BLaER1 treated with 17β-estradiol and CSF1 and Interleukin-3, amounts not matched to agents 10 nM and 100 nM (cell line): ENCODE measurements at regions not wholly inside any gene's neighbourhood (a gene's known extent, or its start where the extent isn't known, plus 50 kb on each side); places are given as distances from the start of the nearest gene placed in this dataset.
"Not testable (repeated sequence)": the region's sequence is repeated elsewhere in the genome, so short reads cannot be mapped to it uniquely, and the experiment has no call there.

Experiments used
- H3K27ac ChIP-seq, 11 experiments: shearing (Covaris generic); formaldehyde crosslinking; 2 replicates each; pipeline ENCODE4 v1.8.1; 2022
- H3K27me3 ChIP-seq, 11 experiments: shearing (Covaris generic); formaldehyde crosslinking; 2 replicates each; pipeline ENCODE4 v1.8.1; 2022
- H3K36me3 ChIP-seq, 11 experiments: shearing (Covaris generic); formaldehyde crosslinking; 2 replicates each; pipeline ENCODE4 v1.8.1; 2022
- H3K4me1 ChIP-seq, 10 experiments: shearing (Covaris generic); formaldehyde crosslinking; 2 replicates each; pipeline ENCODE4 v1.8.1; 2022
- H3K4me2 ChIP-seq, 11 experiments: shearing (Covaris generic); formaldehyde crosslinking; 2 replicates each; pipeline ENCODE4 v1.8.1; 2022
- H3K4me3 ChIP-seq, 10 experiments: shearing (Covaris generic); formaldehyde crosslinking; 2 replicates each; pipeline ENCODE4 v1.8.1; 2022
- H3K9ac ChIP-seq, 11 experiments: shearing (Covaris generic); formaldehyde crosslinking; 2 replicates each; pipeline ENCODE4 v1.8.1; 2022
- H3K9me3 ChIP-seq, 11 experiments: shearing (Covaris generic); formaldehyde crosslinking; replicated peaks in 1 of 11; 2 replicates each; pipeline ENCODE4 v1.8.1; 2022
- H4K20me1 ChIP-seq, 11 experiments: shearing (Covaris generic); formaldehyde crosslinking; 2 replicates each; pipeline ENCODE4 v1.8.1; 2022
- Cebpa-rat ChIP-seq, 11 experiments: shearing (Covaris generic); IDR thresholded peaks; 2 replicates each; pipeline ENCODE4 v1.8.1; 2022

DNA sequence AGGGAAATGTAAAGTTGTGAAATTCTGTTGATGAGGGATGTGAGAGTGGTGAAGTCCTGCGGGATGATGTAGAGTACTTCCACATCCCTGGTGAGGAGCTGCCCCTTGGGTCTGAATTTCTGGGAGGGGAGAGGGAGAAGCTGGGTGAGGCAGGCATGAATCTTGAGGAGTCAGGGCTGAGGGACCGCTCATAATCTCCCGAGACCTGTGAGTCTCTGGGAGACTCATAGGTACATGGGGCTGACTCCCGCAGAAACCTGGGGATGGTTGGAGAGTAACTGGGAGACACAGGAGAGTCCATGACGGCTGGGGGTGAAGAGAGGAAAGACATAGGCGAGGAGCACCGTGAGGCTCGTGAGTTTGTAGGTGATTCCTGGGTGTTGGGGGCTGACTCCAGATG, 126.2 kb upstream of the ANKRD30BL start:
- H3K4me2 ChIP-seq, H3K36me3 ChIP-seq, H3K4me3 ChIP-seq, H3K9me3 ChIP-seq, H3K27me3 ChIP-seq, H3K4me1 ChIP-seq, H3K9ac ChIP-seq, H4K20me1 ChIP-seq, H3K27ac ChIP-seq: not testable (repeated sequence)
- 0 out of 22 replicates have a peak, but pooled peaks of 1 of the 11 experiments have one; percentile 13 for TF ChIP-seq Cebpa-rat (IDR thresholded peaks at IDR 0.05)

DNA sequence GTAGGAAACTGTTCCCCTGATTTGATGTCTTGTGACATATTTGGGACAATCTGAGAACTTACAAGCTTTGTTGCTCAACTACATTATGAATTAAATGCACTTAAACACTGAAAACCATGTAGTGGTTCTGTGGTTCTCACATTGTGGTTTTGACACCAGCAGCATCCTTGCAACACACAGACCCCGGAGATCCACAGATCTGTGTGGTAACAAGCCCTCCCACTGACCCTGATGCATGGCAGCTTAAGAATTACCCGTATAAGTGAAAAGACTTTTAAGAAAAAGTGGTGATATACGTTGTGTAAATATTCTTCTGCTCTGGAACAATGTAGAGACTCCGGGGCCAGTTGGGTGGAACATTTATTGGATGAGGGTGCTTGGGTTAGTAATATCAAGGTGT, 127.4 kb upstream of the ANKRD30BL start:
- H3K4me1 ChIP-seq, H3K36me3 ChIP-seq, H3K9ac ChIP-seq, H3K4me3 ChIP-seq, H3K9me3 ChIP-seq, H3K4me2 ChIP-seq, H3K27me3 ChIP-seq, H4K20me1 ChIP-seq: not testable (repeated sequence)
- H3K27ac ChIP-seq, result peak overlapping the region in 1 of 11 experiments; percentile 11; a peak in 1 of 22 replicates

DNA sequence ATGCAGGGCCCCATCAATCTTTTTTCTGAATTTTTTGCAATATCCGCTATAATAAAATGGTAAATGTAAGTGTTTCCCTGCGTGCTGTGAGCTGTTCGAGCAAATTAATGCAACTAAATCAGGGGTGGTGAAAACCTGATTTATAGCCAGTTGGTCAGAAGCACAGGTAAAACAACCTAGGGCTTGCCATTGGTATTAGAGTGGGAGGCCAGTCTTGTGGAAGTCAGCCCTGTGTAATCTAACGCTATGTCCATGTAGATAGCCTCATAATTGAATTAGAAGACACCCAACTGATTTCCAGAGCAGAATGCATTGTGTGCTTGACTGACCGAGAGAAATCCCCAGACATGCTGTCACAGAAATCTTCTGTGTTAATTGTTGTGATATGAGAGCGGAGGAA, 126.8 kb upstream of the GPR39 start:
- not testable (repeated sequence) for H3K4me2 ChIP-seq, H3K27me3 ChIP-seq, H3K4me1 ChIP-seq, H3K4me3 ChIP-seq, H3K9me3 ChIP-seq, H3K36me3 ChIP-seq, H4K20me1 ChIP-seq, H3K9ac ChIP-seq
- peak overlapping the region in 1 of 11 experiments; percentile 11; a peak in 1 of 22 replicates for H3K27ac ChIP-seq

DNA sequence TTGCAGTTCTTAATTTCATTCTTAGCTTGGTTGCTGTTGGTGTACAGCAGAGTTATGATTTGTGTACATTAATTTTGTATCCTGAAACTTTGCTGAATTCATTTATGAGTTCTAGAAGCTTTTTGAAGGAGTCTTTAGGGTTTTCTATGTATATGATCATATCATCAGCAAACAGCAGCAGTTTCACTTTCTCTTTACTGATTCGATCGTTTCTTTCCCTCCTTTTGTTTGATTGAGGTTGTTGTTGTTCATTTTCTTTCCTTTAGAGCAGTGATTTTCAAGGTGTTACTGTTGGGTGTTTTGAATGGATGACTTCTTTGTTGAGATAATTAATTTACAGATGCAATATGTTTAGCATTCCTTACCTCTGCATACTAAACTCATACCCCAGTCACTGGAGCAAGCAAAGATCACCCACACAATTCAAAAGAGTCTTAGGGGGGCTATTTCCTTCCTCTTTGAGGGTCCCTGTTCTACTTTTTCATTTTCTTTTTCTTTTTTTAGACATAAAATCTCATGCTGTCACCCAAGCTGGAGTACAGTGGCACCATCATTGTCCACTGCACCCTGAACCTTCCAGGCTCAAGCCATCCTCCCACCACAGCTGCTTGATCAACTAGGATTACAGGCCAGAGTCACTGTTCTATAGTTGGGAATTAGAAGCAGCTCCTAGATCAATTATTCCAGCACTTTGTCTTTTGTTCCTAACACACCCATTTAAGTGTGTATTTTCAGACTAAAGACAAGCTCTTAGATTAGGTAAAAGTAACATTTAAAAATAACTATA, 115.8 kb upstream of the GPR39 start:
- H3K4me3 ChIP-seq, result peak overlapping the region in 9 of 10 experiments; percentile 6 to 53 (median 39); a peak in 11 of 20 replicates
- H3K4me1 ChIP-seq, H3K36me3 ChIP-seq, H3K27me3 ChIP-seq, H3K9me3 ChIP-seq, H4K20me1 ChIP-seq: not testable (repeated sequence)
- H3K9ac ChIP-seq, result peak overlapping the region in 9 of 11 experiments; percentile 23 to 64 (median 49); a peak in 8 of 22 replicates
- H3K4me2 ChIP-seq, result peak overlapping the region; percentile 60 to 82 (median 73); a peak in 21 of 22 replicates
- peak overlapping the region in 9 of 11 experiments; percentile 21 to 61 (median 34); a peak in 11 of 22 replicates for H3K27ac ChIP-seq

DNA sequence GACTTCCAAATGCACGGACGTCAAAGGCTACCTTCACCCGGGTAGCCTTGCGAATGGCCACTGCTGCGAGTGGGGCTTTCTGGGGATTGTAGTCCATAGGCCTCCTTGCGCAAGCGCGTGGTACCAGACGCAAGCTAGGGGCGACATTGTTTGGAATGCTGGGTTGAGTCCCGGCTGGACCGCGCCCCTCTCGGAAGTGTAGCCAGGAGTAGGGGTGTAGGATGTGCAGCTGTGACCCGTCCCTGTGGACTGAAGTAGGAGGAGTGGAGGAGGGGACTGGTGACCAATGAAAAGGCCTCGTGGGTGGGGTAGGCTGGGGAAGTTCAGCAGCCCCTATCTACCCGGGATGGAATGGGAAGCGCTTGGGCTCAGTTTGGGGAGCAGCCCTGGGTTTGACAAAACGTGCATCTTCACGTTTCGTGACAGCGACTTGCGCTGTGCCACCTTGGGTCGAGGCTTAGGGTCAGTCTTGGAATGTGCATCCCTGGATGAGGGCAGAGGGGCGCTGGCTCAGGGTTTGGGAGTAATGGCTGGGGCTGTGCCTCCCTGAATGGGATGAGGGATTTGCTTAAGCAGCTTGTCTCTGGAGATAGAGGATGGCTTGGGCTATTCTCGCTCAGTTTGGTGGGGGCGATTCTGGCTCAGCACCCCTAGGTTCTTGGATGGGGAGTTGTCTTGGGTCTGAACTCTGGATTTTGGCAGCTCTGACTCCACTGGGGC, 111.8 kb upstream of the GPR39 start:
- H4K20me1 ChIP-seq, H3K4me3 ChIP-seq: not testable (repeated sequence)

DNA sequence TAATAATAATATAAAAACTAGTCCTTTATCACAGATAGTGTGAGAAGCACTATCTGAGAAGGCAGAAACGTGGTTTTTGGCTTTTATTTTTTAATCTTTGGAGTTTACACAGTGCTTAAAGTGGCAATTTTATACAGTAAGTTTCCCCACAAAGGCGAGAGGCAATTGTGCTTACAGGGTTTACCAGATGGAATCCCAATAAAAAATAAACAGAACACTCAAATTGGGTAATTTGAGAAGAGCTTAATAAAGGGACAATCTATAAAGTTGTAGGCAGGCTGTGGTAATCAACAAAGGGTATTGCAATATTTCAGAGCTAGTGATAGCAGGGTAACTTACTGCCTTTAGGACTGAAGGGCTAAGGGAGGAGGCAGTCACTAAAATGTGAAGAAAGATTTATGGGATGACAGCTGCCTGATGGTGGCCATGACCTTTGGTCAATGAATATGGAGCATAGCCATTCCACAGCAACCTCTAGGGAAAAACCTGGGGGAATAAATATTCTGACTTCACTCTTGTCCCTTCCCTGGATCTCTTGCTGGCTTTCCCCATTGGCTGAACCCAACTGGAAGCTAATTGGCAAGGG, 108.9 kb upstream of the GPR39 start:
- not testable (repeated sequence) for H3K9ac ChIP-seq, H3K4me2 ChIP-seq, H3K27ac ChIP-seq, H3K36me3 ChIP-seq, H3K27me3 ChIP-seq, H3K9me3 ChIP-seq, H3K4me3 ChIP-seq, H3K4me1 ChIP-seq, H4K20me1 ChIP-seq

More for the DNA sequence above, 111.8 kb upstream of the GPR39 start:
- H3K27ac ChIP-seq, H3K27me3 ChIP-seq, H3K4me1 ChIP-seq, H3K9ac ChIP-seq, H3K9me3 ChIP-seq, H3K4me2 ChIP-seq, H3K36me3 ChIP-seq: not testable (repeated sequence)

DNA sequence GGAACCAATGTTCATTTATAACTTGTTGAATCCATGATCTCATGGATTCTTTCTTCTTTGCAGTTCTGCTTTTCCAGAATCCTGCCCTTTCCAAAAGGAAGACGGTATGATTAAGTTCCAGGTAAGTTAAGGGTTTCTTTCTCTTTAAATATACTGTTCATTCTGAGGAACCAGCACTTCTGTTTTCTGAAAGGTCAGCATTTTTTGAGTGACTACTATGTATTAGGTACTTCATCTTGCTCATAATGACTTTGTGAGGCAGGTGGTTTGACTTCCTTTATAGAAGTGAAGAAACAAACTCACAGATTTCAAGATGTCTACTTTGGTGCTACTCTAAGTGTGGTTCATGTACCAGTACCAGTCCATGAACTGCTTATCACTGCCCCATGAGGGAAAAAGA, 107.4 kb upstream of the GPR39 start:
- not testable (repeated sequence) for H3K4me2 ChIP-seq, H3K4me3 ChIP-seq, H3K9ac ChIP-seq, H3K9me3 ChIP-seq, H3K36me3 ChIP-seq, H3K4me1 ChIP-seq, H3K27me3 ChIP-seq, H3K27ac ChIP-seq, H4K20me1 ChIP-seq

DNA sequence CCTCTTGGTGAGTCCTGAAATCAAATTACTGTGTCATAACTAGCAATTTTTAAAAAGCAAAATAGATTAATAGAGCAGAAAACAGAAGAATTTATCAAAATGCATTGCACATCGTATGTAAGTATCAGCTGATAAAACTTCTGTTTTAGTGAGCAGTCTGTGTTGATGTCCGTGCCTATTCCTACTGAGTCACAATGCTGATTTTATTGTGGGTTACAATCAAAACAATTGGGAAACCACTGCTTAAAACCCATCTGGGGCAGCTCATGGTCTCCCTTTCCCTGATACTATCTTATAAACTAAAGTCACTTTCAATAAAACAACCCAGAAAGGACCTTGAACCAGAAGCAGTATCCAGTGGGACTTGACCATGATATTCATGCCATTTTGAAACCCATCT, 101.1 kb upstream of the GPR39 start:
- H3K36me3 ChIP-seq, H3K27ac ChIP-seq, H3K27me3 ChIP-seq, H3K4me1 ChIP-seq, H3K4me2 ChIP-seq, H3K4me3 ChIP-seq, H3K9ac ChIP-seq, H4K20me1 ChIP-seq, H3K9me3 ChIP-seq: not testable (repeated sequence)

DNA sequence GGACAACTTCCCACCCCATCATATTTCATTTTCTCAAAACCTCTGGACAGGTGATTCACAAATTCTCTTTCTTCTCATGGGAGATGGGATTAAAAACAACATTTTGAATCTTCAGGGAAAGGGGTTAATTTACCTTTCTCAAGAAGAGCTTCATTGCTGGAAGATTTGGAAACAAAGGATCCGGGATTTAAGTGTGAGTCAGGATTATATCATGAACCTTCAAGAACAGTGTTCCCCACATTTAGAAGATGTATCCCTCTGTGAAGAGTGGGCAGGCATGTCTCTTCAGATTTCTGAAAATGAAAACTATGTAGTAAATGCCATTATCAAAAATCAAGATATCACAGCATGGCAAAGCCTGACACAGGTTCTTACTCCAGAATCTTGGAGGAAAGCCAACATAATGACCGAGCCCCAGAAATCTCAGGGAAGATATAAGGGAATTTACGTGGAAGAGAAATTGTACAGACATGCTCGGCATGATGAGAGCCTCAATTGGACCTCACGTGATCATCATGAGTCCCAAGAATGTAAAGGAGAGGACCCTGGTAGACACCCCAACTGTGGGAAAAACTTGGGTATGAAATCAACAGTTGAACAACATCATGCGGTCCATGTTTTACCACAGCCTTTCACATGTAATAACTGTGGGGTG, 99.5 kb upstream of the GPR39 start:
- H3K27me3 ChIP-seq, H3K9me3 ChIP-seq, H3K4me3 ChIP-seq, H3K36me3 ChIP-seq, H3K4me2 ChIP-seq, H3K9ac ChIP-seq, H3K27ac ChIP-seq, H4K20me1 ChIP-seq, H3K4me1 ChIP-seq: not testable (repeated sequence)

DNA sequence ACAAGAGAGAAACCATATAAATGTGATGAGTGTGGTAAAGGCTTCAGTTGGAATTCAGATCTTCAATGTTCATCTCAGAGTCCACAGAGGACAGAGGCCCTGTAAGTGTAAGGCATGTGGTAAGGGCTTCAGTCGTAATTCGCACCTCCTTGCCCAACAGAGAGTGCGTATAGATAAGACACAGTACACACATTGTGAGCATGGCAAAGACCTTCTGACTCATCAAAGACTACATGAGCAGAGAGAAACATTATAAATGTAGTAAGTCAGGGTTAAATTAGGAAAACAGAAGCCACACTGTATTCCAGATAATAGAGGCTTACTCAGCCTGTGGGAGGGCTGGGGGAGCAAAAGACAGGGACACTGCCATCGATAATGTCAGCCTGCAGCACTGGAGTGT, 98.1 kb upstream of the GPR39 start:
- not testable (repeated sequence) for H3K4me1 ChIP-seq, H3K4me3 ChIP-seq, H3K27me3 ChIP-seq, H4K20me1 ChIP-seq, H3K4me2 ChIP-seq, H3K27ac ChIP-seq, H3K9ac ChIP-seq, H3K9me3 ChIP-seq, H3K36me3 ChIP-seq

DNA sequence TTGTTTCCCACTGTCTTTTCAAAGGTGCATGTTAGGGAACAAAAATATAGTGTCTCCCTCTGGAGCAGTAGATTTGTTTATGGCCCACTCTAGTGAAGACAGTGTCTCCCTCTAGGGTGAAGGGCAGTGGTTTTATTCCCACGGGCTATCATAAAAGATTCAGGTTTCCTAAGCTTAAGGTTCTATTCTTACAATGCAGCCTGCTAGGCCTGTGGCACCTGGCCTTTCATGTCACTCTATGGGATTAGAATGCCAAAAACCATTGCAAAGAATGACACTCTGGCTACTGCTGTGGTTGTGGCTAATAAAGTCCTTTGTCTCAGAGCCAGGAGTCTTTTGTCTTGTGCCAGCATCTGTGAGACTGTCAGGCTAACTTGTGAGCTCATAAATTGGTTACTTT, 92.6 kb upstream of the GPR39 start:
- not testable (repeated sequence) for H4K20me1 ChIP-seq, H3K36me3 ChIP-seq, H3K9me3 ChIP-seq, H3K4me3 ChIP-seq, H3K27me3 ChIP-seq, H3K9ac ChIP-seq, H3K4me1 ChIP-seq
- Histone ChIP-seq H3K4me2 (peak overlapping the region in 2 of 11 experiments; percentile 11 to 37; a peak in 1 of 22 replicates), H3K27ac (peak overlapping the region in 1 of 11 experiments; percentile 38; a peak in 1 of 22 replicates)

DNA sequence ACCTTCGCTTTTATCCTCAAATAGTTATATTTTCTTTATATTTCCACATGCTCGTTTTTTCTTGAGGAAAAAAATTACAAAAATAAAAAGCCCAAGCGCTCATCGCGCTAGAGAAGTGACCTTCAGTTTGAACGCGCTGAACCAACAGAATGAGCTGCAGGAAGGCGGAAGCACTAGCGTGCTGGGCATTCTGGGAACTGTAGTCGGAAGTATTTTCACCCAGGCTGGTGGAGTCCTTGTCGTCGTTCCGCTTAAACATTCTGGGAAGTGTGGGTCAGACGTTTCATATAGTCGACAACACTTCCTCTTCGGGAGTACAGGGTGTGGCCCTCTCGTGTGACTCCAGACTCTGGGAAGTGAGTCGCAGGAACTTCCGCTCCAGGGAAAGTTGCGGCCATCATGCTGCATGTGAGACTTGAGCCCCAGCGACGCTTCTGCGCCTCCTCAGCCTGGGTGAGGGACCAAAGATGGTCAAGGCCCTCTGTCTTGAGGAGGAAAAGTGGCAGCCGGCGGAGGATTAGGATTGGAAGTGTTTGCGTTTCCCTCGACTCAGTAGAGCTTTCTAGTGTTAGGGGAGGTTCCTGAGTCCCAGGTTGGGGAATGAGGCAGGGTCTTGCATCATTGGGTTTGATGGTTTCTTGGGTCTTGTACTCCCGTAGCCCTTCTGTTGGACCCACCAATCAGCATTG, 84.1 kb upstream of the GPR39 start:
- H3K27ac ChIP-seq, H3K27me3 ChIP-seq, H3K4me3 ChIP-seq, H3K9ac ChIP-seq, H3K4me2 ChIP-seq, H3K4me1 ChIP-seq, H3K36me3 ChIP-seq, H4K20me1 ChIP-seq, H3K9me3 ChIP-seq: not testable (repeated sequence)

DNA sequence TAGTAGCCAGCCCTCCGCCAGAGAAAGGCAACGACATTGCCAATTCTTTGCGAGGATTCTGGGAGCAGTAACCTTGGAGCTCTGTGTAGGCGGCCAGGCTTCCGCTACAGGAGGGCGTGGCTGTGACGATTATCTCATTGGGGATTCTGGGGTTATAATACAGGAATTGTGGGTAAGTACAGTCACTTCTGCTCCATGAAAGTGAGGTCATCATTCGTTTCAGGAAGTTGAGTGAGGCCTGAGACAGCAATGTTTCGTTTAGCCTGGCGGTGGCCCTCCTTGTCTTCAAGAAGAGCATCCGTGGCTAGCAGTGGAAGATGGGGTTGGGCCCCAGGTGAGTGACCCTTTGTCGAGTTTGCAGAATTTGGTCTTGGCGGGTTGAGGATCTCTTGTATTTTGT, 79.5 kb upstream of the GPR39 start:
- not testable (repeated sequence) for H3K27me3 ChIP-seq, H3K4me2 ChIP-seq, H3K36me3 ChIP-seq, H4K20me1 ChIP-seq, H3K27ac ChIP-seq, H3K4me3 ChIP-seq, H3K4me1 ChIP-seq, H3K9ac ChIP-seq, H3K9me3 ChIP-seq
